Testis (tissue), 2 donors: ENCODE measurements at regions not wholly inside any gene's neighbourhood (a gene's known extent, or its start where the extent isn't known, plus 50 kb on each side); places are given as distances from the start of the nearest gene placed in this dataset.

Source experiments
- DNase-seq: peaks from one replicate; pipeline ENCODE4 v3.0.0-alpha.2; 2019
- H3K27ac ChIP-seq, 2 donors: fragments of 200-600 bp; sonication (generic); one replicate each; pipeline ENCODE4 v1.5.1; 2019
- H3K27me3 ChIP-seq: fragments of 200-600 bp; sonication (generic); one replicate; pipeline ENCODE4 v1.5.1; 2019
- H3K36me3 ChIP-seq: fragments of 200-600 bp; sonication (generic); one replicate; pipeline ENCODE4 v1.5.1; 2017; ENCODE audit warnings: low read depth; ENCODE audit errors: missing control alignments
- H3K4me1 ChIP-seq: fragments of 200-600 bp; sonication (generic); one replicate; pipeline ENCODE4 v1.5.1; 2019
- H3K4me3 ChIP-seq, 2 donors: fragments of 200-600 bp; sonication (generic); one replicate each; pipeline ENCODE4 v1.5.1; 2017 to 2019
- H3K9me3 ChIP-seq: fragments of 200-600 bp; sonication (generic); one replicate; pipeline ENCODE4 v1.5.1; 2017
- CTCF ChIP-seq, 3 experiments: fragments of 450-650 bp in 2 of 3; fragments of 200-600 bp in 1 of 3; sonication (generic) in 1 of 3; IDR thresholded peaks; one replicate each; pipeline ENCODE4 v1.5.1; 2016 to 2019; ENCODE audit warnings: antibody characterized with exemption in 3 of 3, mild to moderate bottlenecking in 2 of 3, moderate library complexity in 1 of 3
- POLR2A ChIP-seq: fragments of 450-650 bp; IDR thresholded peaks from one replicate; pipeline ENCODE4 v1.6.1; 2017; ENCODE audit warnings: antibody characterized with exemption, mild to moderate bottlenecking, moderate library complexity
- WGBS, 2 donors: methylation state at CpG; one replicate each; pipeline ENCODE4 v1.1.5; 2018; 5-methylcytosine and 5-hydroxymethylcytosine counted together
- intact Hi-C: fragments of 100-400 bp; cut with DNase I; formaldehyde crosslinking; loops from one replicate; pipeline ENCODE4 v1.15.1; 2023; ENCODE audit warnings: low total_unique reads

GRCh38 chr9:84445737-84446136 lies 105.2 kb upstream of the SLC28A3 start:
- WGBS, 2 donors, result 95 to 98% methylated on average over 4 to 5 of the region's 5 CpGs
- Histone ChIP-seq H3K27ac (no peak overlapping the region), H3K9me3 (no peaks in the 10 kb centered on the region), H3K36me3 (no peaks in the 10 kb centered on the region), H3K4me1 (no peaks in the 10 kb centered on the region), H3K27me3 (no peaks in the 10 kb centered on the region), H3K4me3 (no peak overlapping the region)
- intact Hi-C loops, result no loop called here
- no peak for DNase-seq
- TF ChIP-seq POLR2A (no peak), CTCF (IDR thresholded peaks at IDR 0.05) (no peak)

GRCh38 chr9:84447305-84447704 lies 106.7 kb upstream of the SLC28A3 start:
- Histone ChIP-seq H3K27ac (no peak overlapping the region), H3K4me3 (no peak overlapping the region), H3K4me1 (no peaks in the 10 kb centered on the region), H3K9me3 (no peaks in the 10 kb centered on the region), H3K36me3 (no peaks in the 10 kb centered on the region), H3K27me3 (no peaks in the 10 kb centered on the region)
- WGBS, 2 donors, result 88 to 91% methylated on average over 2 of the region's 2 CpGs
- no peak for TF ChIP-seq CTCF (IDR thresholded peaks at IDR 0.05)
- TF ChIP-seq POLR2A, result no peak
- no peak for DNase-seq
- intact Hi-C loops, result no loop called here

GRCh38 chr9:84450029-84450428 lies 109.5 kb upstream of the SLC28A3 start:
- no peak for DNase-seq
- TF ChIP-seq CTCF (IDR thresholded peaks at IDR 0.05) (no peak), POLR2A (no peak)
- intact Hi-C loops, result no loop called here
- H3K36me3 ChIP-seq, result no peaks in the 10 kb centered on the region
- no peaks in the 10 kb centered on the region for H3K4me1 ChIP-seq
- no peak overlapping the region for H3K4me3 ChIP-seq
- 75 to 83% methylated on average over 5 of the region's 5 CpGs for WGBS, 2 donors
- no peak overlapping the region for H3K27ac ChIP-seq
- H3K9me3 ChIP-seq, result no peaks in the 10 kb centered on the region
- no peaks in the 10 kb centered on the region for H3K27me3 ChIP-seq

GRCh38 chr9:84456527-84456926 lies 116.0 kb upstream of the SLC28A3 start:
- 79 to 89% methylated on average over 2 of the region's 2 CpGs for WGBS, 2 donors
- TF ChIP-seq POLR2A (no peak), CTCF (IDR thresholded peaks at IDR 0.05) (no peak)
- H3K4me3 ChIP-seq, result no peak overlapping the region
- no peaks in the 10 kb centered on the region for H3K4me1 ChIP-seq
- H3K27ac ChIP-seq, result no peak overlapping the region
- H3K9me3 ChIP-seq, result no peaks in the 10 kb centered on the region
- H3K36me3 ChIP-seq, result no peaks in the 10 kb centered on the region
- intact Hi-C loops, result no loop called here
- H3K27me3 ChIP-seq, result no peaks in the 10 kb centered on the region
- no peak for DNase-seq

- DNase-seq, result no peak
- no peaks in the 10 kb centered on the region for H3K9me3 ChIP-seq
- no peak for TF ChIP-seq POLR2A
- TF ChIP-seq CTCF (IDR thresholded peaks at IDR 0.05), result no peak
- H3K27ac ChIP-seq, result no peak overlapping the region
- no peak overlapping the region for H3K4me3 ChIP-seq
- intact Hi-C loops, result no loop called here
- no peaks in the 10 kb centered on the region for H3K27me3 ChIP-seq
- no peaks in the 10 kb centered on the region for H3K4me1 ChIP-seq
- no peaks in the 10 kb centered on the region for H3K36me3 ChIP-seq
These were observed 120.1 kb upstream of the SLC28A3 start for GRCh38 chr9:84460695-84461094.
